HG03103 (cell line): ENCODE measurements at regions not wholly inside any gene's neighbourhood (a gene's known extent, or its start where the extent isn't known, plus 50 kb on each side); places are given as distances from the start of the nearest gene placed in this dataset.

Experiments used
- ATAC-seq: cut with Tn5 transposase; IDR thresholded peaks from one replicate; pipeline ENCODE4 v1.9.1; 2021; ENCODE audit warnings: low read depth; ENCODE audit not compliant: unreplicated experiment

DNA sequence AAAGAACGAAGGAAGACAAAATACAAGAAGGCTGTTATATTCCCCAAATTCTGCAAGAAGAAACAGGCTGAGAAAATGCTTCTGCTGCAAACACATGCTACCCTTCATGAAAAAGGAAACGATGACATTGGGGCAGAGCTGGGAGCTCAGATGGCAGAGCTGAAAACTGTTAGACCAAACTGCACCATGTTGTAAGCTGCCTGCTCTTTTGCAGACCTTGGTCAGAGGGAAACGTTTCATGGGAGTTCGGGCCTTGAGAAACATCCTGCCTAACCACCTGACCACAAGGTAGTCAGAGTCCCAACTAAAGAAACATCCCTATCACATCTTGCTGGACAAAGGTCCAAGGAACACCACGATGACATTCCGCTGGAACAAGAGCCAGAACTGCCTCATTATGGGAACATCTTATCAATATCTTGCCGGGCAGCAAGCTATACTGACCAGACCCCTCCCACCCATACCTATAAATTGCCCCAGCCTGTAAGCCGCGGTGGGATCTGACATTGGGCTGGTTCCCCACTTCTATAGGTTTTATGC lies 110.7 kb upstream of the CTSC start:
- ATAC-seq, result no peak

DNA sequence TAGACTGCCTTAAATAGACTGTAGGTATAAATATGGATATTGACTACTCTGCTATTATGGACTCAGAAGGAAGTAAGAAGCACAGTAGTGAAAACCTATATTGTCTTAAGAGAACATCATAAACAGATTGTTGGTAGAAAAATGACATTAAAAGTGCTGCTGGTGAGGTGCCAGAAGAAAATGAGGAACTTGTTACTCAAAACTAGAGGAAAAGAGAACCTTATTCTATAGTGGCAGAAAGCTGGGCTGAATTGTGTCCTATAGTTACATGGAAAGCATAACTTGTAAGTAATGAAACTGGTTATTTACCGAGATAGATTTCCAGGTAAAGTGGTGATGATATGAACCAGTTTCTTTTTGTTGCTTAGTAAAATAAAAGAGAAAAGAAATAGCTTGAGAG lies 109.7 kb upstream of the CTSC start:
- no peak for ATAC-seq

DNA sequence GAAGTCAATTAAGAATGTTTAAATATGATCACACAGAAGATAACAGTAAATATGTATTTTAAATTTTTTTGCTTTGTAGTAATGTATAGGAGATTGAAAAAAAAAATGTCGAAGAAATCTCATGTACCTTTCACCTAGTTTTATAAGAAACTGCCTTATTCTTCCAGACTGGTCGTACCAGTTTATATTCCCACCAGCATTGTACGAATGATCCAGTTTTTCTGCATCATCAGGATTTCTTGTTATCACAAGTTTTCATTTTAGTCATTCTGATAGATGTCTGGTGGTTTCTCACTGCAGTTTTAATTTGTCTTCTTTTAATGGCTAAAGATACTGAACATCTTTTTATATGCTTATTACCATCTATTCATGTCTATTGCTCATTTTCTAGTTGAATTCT lies 101.8 kb upstream of the CTSC start:
- no peak for ATAC-seq

DNA sequence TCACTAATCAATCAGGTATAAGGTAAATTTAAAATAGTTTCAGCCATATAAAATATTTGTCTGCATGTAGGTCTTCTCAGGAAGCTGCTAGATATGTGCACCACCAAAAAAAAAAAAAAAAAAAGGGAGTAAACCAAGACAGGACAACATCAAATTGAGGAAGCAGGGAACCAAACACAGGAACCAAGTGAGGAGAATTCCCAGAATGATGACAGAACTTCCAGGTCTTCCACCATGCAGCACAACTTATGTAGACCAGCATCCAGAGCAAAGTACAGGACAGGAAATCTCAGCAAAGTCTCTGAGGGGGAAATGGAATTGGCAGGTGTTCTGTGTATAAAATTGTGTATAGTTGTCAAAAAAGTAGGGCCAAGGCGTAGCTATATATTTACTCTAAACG lies 101.2 kb upstream of the CTSC start:
- no peak for ATAC-seq

DNA sequence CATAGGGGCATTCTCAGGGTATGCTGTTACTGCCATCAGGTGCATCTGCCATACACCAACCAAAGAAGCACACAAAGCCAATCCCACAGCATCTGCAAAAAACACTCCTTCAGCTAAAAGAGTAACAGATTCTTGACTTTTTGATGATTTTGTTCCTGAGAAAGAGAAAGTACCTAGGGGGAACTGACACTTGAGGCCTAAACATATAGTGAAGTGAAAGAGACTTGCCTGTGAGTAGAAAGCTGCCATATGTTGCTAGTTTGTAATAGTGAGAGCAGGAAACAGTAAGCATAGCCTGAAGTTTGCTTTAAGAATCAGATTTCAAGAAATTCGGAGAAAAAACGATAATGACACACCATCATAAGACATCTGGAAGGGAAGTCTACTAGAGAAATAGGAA lies 97.9 kb upstream of the CTSC start:
- ATAC-seq, result peak; percentile 94

DNA sequence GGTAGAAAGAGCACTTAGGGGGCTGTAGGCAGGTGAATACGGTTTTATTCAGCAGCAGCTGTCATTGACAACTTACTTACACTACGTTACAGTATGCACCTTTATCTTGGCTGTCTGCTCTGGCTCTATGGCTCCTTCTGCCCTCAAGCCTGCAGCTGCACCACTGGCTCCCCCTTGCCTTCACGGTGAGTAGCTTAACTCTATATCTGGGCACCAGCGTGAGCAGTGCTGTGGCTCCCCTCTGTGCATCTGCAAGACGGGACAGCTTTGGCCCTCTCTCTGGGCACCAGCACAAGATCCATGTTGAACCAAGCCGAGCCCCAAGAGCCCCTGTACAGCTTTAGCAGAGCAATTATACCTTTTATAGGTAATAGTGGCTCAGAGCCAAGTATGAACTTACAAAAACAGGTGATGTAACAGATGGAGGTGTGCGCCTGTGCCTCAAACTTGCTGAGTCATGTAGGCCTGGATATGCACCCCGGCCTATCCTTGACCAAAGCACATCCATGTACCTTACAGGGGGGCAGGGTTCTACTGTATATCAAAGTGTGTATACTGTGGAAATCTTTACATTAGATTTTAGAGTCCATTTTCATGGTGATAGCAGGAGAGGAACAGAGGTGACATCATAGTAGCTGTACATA lies 96.9 kb upstream of the CTSC start:
- ATAC-seq, result no peak

DNA sequence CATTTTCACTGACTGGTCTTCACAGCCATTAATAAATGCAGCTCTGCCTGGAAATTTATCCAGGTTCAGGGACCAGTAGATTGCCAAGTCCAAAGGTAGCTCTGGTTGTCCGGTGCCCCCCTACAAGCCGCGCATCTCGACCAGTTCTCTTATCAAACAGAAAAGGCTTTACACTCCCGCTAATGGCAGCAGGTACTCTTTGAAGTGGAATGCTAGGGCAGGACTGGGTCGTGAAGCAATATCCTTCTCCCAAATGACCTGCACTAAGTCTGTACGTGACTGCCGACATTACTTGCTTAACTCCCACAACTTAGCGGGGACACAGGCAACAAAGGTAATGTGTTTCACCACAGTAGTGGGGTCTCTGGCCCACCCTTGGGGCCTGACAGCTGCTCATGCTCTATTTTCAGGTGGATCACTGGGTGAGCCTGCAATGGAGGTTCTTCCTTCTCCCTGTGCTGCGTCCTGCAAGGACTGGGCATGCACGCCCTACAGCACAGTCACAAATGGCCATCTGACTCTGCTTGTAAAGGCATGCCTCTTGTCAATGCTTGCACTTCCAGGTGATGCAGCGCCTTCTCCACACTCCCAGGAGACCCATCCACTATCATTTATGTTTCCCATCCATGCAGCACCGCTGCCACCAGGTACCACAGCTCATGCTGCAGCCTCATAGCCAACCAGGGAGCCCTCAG lies 96.1 kb upstream of the CTSC start:
- ATAC-seq, result no peak

DNA sequence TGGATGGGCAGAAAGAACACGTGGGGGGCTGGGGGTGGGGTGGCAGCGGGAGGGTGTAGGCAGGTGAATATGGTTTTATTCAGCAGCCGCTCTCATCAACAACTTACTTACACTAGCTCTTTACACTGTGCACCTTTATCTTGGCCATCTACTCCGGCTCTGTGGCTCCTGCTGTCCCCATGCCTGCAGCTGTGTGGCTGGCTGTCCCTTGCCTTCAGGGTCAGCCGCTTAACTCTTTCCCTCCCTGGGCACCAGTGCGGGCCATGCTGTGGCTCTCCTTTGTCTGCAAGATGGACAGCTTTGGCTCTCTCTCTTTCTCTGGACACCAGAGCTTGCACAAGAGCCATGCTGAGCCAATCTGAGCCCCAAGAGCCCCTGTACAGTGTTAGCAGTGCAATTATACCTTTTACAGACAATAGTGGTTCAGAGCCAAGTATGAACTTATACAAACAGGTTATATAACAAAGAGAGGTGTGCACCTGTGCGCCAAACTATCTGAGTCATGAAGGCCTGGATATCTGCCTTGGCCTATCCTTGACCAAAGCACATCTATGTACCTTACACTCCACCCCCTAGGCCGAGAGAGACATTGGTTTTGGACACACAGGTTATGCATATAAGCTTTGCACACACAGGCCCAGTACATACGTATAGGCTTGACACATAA lies 94.3 kb upstream of the CTSC start:
- no peak for ATAC-seq

DNA sequence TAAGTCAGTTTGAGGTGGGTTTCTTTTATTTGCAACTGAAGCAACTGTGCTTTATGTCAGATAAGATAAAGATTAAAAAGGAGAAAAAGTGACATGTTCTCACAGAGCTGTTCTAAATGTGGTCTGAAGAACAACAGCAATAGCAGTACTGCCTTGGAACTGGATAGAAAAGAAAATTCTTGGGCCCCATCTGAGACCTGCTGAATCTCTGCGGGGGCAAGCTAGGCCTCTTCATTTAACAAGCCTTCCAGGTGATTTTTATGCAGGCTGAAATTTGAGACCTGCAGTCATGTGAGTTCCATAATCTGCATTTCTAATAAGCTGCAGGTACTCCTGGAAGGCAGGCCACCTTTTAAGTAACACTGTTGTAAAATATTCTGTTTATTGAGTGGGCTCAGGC lies 91.4 kb upstream of the CTSC start:
- no peak for ATAC-seq

DNA sequence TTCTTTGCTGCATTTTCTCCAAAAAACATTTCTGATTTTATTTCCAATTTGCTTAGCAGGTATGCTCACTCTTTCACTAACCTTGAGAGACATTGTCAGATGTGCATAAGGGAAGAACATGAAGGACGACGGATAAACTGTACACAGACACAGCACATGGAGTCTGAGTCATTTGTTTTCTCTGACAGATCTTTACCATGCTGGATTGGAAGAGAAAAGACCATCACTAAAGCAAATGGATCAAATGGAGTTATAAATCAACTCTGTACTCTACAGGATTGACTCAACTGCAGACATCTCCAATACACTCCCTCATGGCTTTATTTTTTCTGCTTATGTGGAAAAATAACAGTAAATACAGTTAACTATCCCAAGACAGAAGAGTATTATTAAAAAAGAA lies 90.2 kb upstream of the CTSC start:
- no peak for ATAC-seq

DNA sequence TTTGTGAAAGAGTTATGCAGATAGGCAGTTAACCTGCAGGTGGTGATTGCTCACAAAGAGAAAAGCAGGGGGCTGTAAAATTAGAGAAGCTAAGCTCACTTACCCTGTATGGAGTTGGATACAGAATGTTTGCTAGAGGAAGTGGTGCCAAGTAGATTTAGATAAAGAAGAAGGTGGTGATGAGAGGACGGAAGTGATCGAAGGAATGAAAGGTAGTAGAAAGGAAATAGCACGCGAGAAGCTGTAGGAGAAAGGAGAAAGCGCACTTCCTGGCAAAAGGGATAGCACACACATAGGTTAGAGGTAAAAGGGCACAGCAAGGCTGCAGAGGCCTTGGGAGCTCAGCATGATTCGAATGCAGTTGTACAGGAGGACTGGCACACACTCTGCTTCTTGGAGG lies 87.3 kb upstream of the CTSC start:
- no peak for ATAC-seq

DNA sequence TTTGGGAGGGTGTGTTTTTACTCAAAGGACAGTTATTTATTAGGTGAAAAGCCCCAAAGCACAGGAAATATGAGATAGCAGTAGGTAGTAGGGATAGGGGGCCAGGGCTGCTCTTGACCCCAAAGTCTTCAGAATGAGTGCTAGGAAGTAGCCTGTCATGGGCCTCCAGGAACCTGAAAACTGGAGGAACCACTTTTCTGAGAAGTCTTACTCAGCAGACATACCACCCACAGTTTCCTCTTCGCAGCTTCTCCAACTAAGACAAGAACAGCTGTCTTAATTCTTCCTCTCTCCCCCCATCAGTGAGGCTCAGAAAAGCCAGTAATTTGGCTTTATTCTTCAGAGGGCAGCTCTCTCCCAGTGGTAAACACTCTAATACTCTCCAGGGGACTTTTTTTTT lies 84.0 kb upstream of the CTSC start:
- ATAC-seq, result peak; percentile 82

DNA sequence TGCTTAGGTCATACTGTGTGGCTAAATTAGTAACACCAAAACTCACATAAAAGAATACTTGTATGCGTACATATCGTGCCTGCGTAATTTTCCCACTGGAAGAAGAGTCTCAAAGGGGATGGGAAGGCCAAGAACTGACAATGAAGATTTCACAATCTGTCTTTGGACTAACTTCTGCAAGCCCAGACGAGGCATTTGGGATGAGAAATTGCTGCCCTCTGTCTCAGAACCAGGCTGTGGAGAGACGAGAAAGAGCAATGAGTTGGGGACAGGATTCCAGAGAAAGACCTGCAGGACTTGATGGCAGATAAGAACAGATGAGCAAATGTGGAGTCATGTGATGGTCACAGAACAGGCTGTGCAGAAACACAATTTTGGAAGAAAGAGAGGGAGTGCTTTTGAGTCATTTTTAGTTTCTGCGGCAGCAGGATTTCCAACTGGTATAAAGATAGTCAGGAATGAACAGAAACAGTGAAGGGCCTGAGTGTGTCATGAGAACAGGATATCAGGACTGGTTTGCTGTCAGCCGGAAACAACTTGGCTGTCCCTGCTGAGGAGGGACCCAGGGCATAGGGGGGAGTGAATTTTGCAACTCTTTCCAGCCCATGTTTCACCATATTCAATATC lies 82.7 kb upstream of the CTSC start:
- no peak for ATAC-seq

DNA sequence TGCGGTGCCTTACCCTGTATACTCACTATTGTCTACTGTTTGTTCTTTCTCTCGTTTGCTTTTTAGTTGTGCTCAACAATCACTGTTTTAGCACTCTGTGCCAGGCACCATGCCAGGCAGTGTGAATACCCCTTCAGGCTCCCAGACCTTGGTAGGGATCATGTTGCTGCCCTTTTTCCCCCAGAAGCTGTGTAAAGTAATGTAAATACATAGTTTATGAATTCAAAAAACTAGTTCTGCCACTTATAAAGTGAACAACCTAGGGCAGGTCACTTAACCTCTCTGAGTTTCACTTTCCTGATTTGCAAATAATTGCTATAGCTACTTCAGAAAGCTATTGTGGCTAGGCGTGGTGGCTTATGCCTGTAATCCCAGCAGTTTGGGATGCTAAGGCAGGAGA lies 81.0 kb upstream of the CTSC start:
- no peak for ATAC-seq

DNA sequence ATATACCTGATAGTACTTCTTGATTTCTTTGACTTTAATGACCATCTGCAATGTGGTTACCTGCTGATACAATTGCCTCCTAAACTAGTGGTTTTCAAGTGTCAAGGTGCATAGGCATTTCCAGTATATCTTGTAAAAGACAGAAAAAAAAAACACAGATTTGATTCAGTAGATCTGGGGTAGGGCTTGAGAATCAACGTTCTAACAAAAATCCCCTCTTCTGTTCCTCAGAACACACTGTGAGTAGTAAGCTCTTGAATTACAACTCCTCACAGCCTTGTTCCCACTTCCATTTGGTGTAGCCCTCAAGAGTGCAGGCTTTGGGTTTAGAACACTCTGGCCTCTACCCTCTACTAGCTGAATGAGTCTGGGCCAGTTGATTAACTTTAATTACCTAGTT lies 78.0 kb upstream of the CTSC start:
- peak; percentile 18 for ATAC-seq

DNA sequence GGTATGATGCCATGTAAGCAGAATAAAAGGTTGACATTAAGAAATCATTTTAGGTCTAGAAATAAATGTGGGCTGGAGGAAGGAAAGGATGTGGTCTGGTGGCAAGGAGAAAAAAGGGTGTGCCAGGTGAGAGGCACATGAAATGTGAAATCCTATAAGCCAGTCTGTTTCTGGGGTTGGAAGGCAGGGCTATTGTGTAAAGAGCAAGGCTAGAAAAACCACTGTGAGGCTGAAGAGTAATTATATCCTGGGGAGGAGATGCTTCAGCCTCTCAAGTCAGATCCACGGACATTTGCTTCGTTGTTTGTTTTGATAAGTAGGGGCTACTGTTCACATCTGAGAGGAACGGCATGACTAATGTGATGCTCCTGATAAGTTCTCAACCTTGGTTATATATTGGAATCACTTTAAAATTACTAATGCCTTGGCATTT lies 77.5 kb upstream of the CTSC start:
- peak; percentile 24 for ATAC-seq

DNA sequence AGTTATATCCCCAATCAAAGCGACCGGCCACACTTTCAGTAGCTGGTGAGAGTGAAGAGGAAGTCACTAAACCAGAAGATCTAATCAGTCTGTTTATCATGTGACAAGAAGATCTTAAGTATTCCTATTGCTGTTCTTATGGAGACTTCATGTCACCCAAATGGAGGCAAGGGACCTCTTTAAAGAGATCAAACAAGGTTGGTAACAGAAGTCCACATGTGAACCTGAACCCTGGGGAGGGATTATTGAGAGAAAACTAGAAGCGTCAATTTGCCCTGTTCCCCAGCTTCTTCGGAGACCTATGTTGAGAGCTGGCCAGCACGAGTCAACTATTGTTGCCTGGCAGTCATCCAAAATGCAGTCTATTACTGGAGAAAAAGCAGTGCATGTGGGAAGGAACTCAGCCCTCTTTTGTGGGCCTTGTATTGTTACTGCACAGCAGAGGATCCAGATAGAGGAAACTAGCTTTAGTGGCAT lies 76.9 kb upstream of the CTSC start:
- ATAC-seq, result peak; percentile 47

DNA sequence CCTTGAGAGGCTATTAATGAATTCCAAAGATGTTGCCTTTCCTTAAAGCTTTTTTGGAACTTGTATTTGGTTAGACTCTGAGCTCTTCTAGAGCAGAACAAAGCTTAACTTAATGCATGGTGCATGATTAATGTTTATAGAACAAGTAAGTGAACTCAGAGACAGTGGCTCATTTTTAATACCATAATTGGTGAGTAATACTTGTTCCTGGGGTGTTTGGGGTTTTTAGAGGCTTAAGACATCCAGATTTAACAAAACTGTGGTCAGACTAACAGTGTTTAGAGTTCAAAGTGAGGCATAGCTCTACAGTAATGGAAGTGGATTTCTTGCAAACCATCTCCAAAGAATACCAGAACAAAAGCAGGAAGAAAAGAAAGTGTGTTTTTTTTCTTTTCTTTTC lies 73.7 kb upstream of the CTSC start:
- ATAC-seq, result no peak

DNA sequence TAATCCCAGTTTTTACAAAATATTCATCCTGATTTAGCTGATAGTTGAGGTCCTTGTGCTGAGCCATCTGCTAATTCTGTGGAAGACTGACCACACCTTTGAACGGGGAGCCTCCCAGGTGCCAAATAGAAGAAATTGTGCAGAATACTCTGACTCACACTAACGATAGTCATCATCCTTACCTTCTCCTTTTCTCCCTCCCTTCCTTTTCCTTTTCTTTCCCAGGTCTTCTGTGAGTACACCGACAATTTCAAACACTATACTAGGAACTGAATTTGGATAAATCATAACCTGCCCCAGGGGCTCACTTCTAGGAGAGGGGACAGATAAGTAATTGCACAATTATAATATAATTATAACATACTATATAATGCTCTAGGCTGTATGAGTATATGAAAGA lies 73.1 kb upstream of the CTSC start:
- no peak for ATAC-seq

DNA sequence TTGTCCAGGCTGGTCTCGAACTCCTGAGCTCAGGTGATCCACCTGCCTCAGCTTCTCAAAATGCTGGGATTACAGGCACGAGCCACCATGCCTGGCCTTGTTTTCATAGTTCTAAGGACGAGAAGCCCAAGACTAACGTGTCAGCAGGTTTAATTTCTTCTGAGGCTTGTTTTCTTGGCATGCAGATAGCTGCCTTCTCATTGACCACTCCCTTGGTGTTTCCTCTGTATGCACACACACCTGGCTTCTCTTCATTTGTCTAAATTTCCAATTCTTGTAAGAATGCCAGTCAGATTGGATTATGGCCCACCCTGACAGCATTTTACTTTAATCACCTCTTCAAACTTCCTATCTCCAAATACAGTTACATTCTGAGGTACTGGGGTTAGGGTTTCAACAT lies 72.5 kb upstream of the CTSC start:
- ATAC-seq, result no peak

DNA sequence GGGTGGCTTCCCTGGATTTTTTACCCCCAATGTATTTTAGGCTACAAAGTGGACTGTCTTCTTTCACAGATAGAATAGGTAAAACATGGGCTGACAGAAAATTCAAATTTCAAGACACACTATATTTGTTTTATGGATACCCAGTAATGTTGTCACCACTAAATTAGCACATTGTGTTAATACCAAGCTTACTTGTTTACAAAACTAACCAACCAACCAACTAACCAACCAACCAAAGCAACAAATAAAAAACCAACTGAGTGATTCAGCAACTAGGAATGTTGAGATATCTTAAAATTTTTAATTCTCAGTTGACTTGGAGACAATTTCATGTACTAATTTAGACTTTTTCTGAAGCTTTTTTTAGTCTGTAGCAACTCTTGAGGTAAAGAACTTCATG lies 69.3 kb upstream of the CTSC start:
- ATAC-seq, result no peak
